ENCODE measurements at regions not wholly inside any gene's neighbourhood (a gene's known extent, or its start where the extent isn't known, plus 50 kb on each side); places are given as distances from the start of the nearest gene placed in this dataset.

- no peaks in the 10 kb centered on the region for H3K9me3 ChIP-seq (replicated peaks in 1 of 3)
- 55 to 86% (median 75%) methylated on average over 1 of the region's 1 CpG for WGBS, 4 donors
- H3K4me1 ChIP-seq (replicated peaks in 1 of 2) = no peaks in the 10 kb centered on the region
- H3K36me3 ChIP-seq (replicated peaks in 1 of 2) = no peaks in the 10 kb centered on the region
- DNase-seq = no peak
- no peaks in the 10 kb centered on the region for H3K27me3 ChIP-seq
- intact Hi-C loops (cut with DNase I) = no loop called here
- TF ChIP-seq CTCF (IDR thresholded peaks at IDR 0.05) (no peak), POLR2A (IDR thresholded peaks at IDR 0.05) (no peak)
- no peak overlapping the region for H3K4me3 ChIP-seq
- no peak overlapping the region for H3K27ac ChIP-seq
These were observed 342.2 kb upstream of the NT5E start for GRCh38 chr6:85107701-85108100.

GRCh38 chr6:85096976-85097375 lies 332.6 kb upstream of the TBX18 start:
- intact Hi-C loops (cut with DNase I) = no loop called here
- no peaks in the 10 kb centered on the region for H3K27me3 ChIP-seq
- no peaks in the 10 kb centered on the region for H3K36me3 ChIP-seq (replicated peaks in 1 of 2)
- 80 to 93% (median 87%) methylated on average over 5 of the region's 5 CpGs for WGBS, 4 donors
- H3K4me1 ChIP-seq (replicated peaks in 1 of 2) = no peaks in the 10 kb centered on the region
- no peak for DNase-seq
- H3K9me3 ChIP-seq (replicated peaks in 1 of 3) = no peaks in the 10 kb centered on the region
- H3K27ac ChIP-seq = no peak overlapping the region
- no peak for TF ChIP-seq POLR2A (IDR thresholded peaks at IDR 0.05)
- no peak for TF ChIP-seq CTCF (IDR thresholded peaks at IDR 0.05)
- H3K4me3 ChIP-seq = no peak overlapping the region

GRCh38 chr6:85092226-85092625 lies 327.8 kb upstream of the TBX18 start:
- intact Hi-C loops (cut with DNase I) = no loop called here
- TF ChIP-seq POLR2A (IDR thresholded peaks at IDR 0.05) (no peak), CTCF (IDR thresholded peaks at IDR 0.05) (no peak)
- H3K27me3 ChIP-seq = no peaks in the 10 kb centered on the region
- H3K4me3 ChIP-seq = no peak overlapping the region
- DNase-seq = no peak
- H3K4me1 ChIP-seq (replicated peaks in 1 of 2) = no peaks in the 10 kb centered on the region
- no peak overlapping the region for H3K27ac ChIP-seq
- 38 to 52% (median 45%) methylated on average over 1 of the region's 1 CpG for WGBS, 4 donors
- no peaks in the 10 kb centered on the region for H3K9me3 ChIP-seq (replicated peaks in 1 of 3)
- no peaks in the 10 kb centered on the region for H3K36me3 ChIP-seq (replicated peaks in 1 of 2)

- TF ChIP-seq CTCF (IDR thresholded peaks at IDR 0.05) (no peak), POLR2A (IDR thresholded peaks at IDR 0.05) (no peak)
- Histone ChIP-seq H3K36me3 (replicated peaks in 1 of 2) (no peaks in the 10 kb centered on the region), H3K4me1 (replicated peaks in 1 of 2) (no peaks in the 10 kb centered on the region), H3K27ac (no peak overlapping the region), H3K9me3 (replicated peaks in 1 of 3) (no peaks in the 10 kb centered on the region), H3K4me3 (no peak overlapping the region), H3K27me3 (no peaks in the 10 kb centered on the region)
- no peak for DNase-seq
- 72 to 82% (median 78%) methylated on average over 2 of the region's 2 CpGs for WGBS, 4 donors
- intact Hi-C loops (cut with DNase I) = no loop called here
These were observed 324.9 kb upstream of the TBX18 start for GRCh38 chr6:85089255-85089654.
